A673 (cell line): ENCODE measurements at regions not wholly inside any gene's neighbourhood (a gene's known extent, or its start where the extent isn't known, plus 50 kb on each side); places are given as distances from the start of the nearest gene placed in this dataset.

Experiments
- BruUV-seq: library from RNA; stranded (reverse); fragments of 400-500 nt; replicated peaks from 2 replicates; lab custom pipeline; 2021; lab: Mats Ljungman, UMichigan
- CTCF ChIA-PET: fragments of 300-600 bp; sonication (Branson Sonifier 250); formaldehyde crosslinking; loops from one replicate; lab custom pipeline; 2022; ENCODE audit warnings: antibody characterized with exemption; lab: Charles Lee
- POLR2A ChIA-PET: fragments of 300-600 bp; sonication (Branson Sonifier 250); formaldehyde crosslinking; loops from one replicate; lab custom pipeline; 2022; ENCODE audit warnings: antibody characterized with exemption; ENCODE audit not compliant: low non-redundant PET; lab: Charles Lee
- DNase-seq: peaks from one replicate; pipeline ENCODE4 v3.0.0-alpha.2; 2015; ENCODE audit warnings: low spot score
- H3K27ac ChIP-seq: fragments of 200-600 bp; sonication (generic); 2 replicates; pipeline ENCODE4 v1.5.1; 2016; ENCODE audit warnings: mixed run types, low read depth, mild to moderate bottlenecking, mixed read lengths, antibody characterized with exemption, low read length; ENCODE audit not compliant: poor library complexity, severe bottlenecking
- H3K27me3 ChIP-seq: fragments of 200-600 bp; sonication (generic); replicated peaks from 2 replicates; pipeline ENCODE4 v1.6.1; 2017; ENCODE audit warnings: mixed run types, low read depth, mild to moderate bottlenecking, mixed read lengths, antibody characterized with exemption, low read length; ENCODE audit not compliant: insufficient read depth, poor library complexity
- H3K36me3 ChIP-seq: fragments of 200-600 bp; sonication (generic); 2 replicates; pipeline ENCODE4 v1.6.1; 2016; ENCODE audit warnings: mixed run types, mild to moderate bottlenecking, mixed read lengths, antibody characterized with exemption, low read length; ENCODE audit not compliant: insufficient read depth, poor library complexity, severe bottlenecking
- H3K4me1 ChIP-seq: fragments of 200-600 bp; sonication (generic); 2 replicates; pipeline ENCODE4 v1.6.1; 2017; ENCODE audit warnings: mixed run types, mild to moderate bottlenecking, mixed read lengths, antibody characterized with exemption, low read length; ENCODE audit not compliant: insufficient read depth, poor library complexity, severe bottlenecking
- H3K4me3 ChIP-seq: fragments of 200-600 bp; sonication (generic); 2 replicates; pipeline ENCODE4 v1.5.1; 2016; ENCODE audit warnings: low read depth, mixed run types, mild to moderate bottlenecking, mixed read lengths, low read length; ENCODE audit not compliant: poor library complexity, severe bottlenecking
- H3K9me3 ChIP-seq: fragments of 200-600 bp; sonication (generic); 2 replicates; pipeline ENCODE4 v1.6.1; 2016; ENCODE audit warnings: mixed run types, low read depth, mild to moderate bottlenecking, mixed read lengths, antibody characterized with exemption, low read length; ENCODE audit not compliant: poor library complexity, severe bottlenecking
- EZH2 ChIP-seq: fragments of 200-600 bp; sonication (generic); IDR thresholded peaks from 2 replicates; pipeline ENCODE4 v1.6.1; 2017; ENCODE audit warnings: borderline replicate concordance, low read depth, mild to moderate bottlenecking, mixed read lengths, antibody characterized with exemption, low read length; ENCODE audit not compliant: poor library complexity, severe bottlenecking
- intact Hi-C: fragments of 100-400 bp; cut with micrococcal nuclease; formaldehyde crosslinking; loops from one replicate; pipeline ENCODE4 v1.10.0; 2022; ENCODE audit not compliant: unreplicated experiment
- TF ChIP-seq, protein P1 (sequence below): fragments of 300-800, 200-600 bp; sonication (generic); conservative IDR thresholded peaks from 2 replicates; pipeline ENCODE4 v1.5.1; 2017; ENCODE audit warnings: low read depth, mild to moderate bottlenecking, antibody characterized with exemption, low read length, moderate library complexity, mixed read lengths

DNA sequence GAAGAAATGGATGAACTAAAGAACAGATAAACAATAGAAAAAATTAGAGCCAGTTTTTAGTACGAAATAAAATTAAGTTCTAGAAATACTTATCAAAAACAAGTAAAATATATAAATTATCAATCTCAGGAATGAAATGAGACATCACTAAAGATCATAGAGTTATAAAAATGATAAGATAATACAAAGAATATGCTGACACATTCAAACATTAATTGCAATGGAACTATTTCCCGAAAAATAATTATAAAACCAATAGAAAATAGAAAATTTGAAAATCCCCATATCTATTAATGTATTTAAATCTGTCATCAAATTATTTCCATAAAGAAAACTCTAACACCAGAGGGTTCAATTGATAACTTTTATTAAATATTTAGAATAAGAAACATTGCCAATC lies 458.1 kb upstream of the MBL2 start:
- intact Hi-C loops = no loop called here
- Histone ChIP-seq H3K9me3 (peaks cover 10% of the 10 kb centered on the region), H3K36me3 (no peaks in the 10 kb centered on the region), H3K4me3 (no peak overlapping the region), H3K4me1 (no peaks in the 10 kb centered on the region), H3K27me3 (no peaks in the 10 kb centered on the region), H3K27ac (no peak overlapping the region)
- ChIA-PET CTCF (no interaction called here), POLR2A (no interaction called here)
- BruUV-seq = no TSS peak
- TF ChIP-seq EZH2 = no peak
- TF ChIP-seq, protein P1, sequence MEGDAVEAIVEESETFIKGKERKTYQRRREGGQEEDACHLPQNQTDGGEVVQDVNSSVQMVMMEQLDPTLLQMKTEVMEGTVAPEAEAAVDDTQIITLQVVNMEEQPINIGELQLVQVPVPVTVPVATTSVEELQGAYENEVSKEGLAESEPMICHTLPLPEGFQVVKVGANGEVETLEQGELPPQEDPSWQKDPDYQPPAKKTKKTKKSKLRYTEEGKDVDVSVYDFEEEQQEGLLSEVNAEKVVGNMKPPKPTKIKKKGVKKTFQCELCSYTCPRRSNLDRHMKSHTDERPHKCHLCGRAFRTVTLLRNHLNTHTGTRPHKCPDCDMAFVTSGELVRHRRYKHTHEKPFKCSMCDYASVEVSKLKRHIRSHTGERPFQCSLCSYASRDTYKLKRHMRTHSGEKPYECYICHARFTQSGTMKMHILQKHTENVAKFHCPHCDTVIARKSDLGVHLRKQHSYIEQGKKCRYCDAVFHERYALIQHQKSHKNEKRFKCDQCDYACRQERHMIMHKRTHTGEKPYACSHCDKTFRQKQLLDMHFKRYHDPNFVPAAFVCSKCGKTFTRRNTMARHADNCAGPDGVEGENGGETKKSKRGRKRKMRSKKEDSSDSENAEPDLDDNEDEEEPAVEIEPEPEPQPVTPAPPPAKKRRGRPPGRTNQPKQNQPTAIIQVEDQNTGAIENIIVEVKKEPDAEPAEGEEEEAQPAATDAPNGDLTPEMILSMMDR = no peak
- DNase-seq = no peak

GRCh38 chr10:53223851-53224250 lies 451.3 kb upstream of the MBL2 start:
- POLR2A ChIA-PET = no interaction called here
- intact Hi-C loops = no loop called here
- Histone ChIP-seq H3K4me3 (no peak overlapping the region), H3K9me3 (peaks cover 5% of the 10 kb centered on the region), H3K27me3 (no peaks in the 10 kb centered on the region), H3K27ac (no peak overlapping the region), H3K36me3 (no peaks in the 10 kb centered on the region), H3K4me1 (no peaks in the 10 kb centered on the region)
- peak; percentile 2 for DNase-seq
- TF ChIP-seq, protein P1 = no peak
- TF ChIP-seq EZH2 = no peak
- CTCF ChIA-PET = no interaction called here
- no TSS peak for BruUV-seq

GRCh38 chr10:53222806-53223205 lies 450.2 kb upstream of the MBL2 start:
- Histone ChIP-seq H3K9me3 (peaks cover 5% of the 10 kb centered on the region), H3K27me3 (no peaks in the 10 kb centered on the region), H3K4me3 (no peak overlapping the region), H3K4me1 (no peaks in the 10 kb centered on the region), H3K27ac (no peak overlapping the region), H3K36me3 (no peaks in the 10 kb centered on the region)
- POLR2A ChIA-PET = no interaction called here
- intact Hi-C loops = no loop called here
- no peak for DNase-seq
- CTCF ChIA-PET = no interaction called here
- BruUV-seq = no TSS peak
- TF ChIP-seq, protein P1 = no peak
- no peak for TF ChIP-seq EZH2
